Calu3 (cell line): ENCODE measurements at regions not wholly inside any gene's neighbourhood (a gene's known extent, or its start where the extent isn't known, plus 50 kb on each side); places are given as distances from the start of the nearest gene placed in this dataset.
A peak's percentile ranks its signal among the peaks of the same experiment; 100 is the strongest.

ENCODE experiments used
- BruUV-seq: library from RNA; stranded (reverse); fragments of 400-500 nt; replicated peaks from 2 replicates; lab custom pipeline; 2021; lab: Mats Ljungman, UMichigan
- CTCF ChIA-PET: fragments of 300-600 bp; sonication (Branson Sonifier 250); formaldehyde crosslinking; loops from one replicate; lab custom pipeline; 2022; ENCODE audit warnings: antibody characterized with exemption; lab: Charles Lee
- DNase-seq: peaks from one replicate; pipeline ENCODE4 v3.0.0; 2022
- H3K27ac Mint-ChIP-seq: one replicate; pipeline ENCODE4 v1.8.0; 2022; ENCODE audit warnings: mixed read lengths; ENCODE audit not compliant: unreplicated experiment
- H3K27me3 Mint-ChIP-seq: one replicate; pipeline ENCODE4 v1.8.0; 2022; ENCODE audit warnings: mixed read lengths; ENCODE audit not compliant: unreplicated experiment
- H3K36me3 Mint-ChIP-seq: one replicate; pipeline ENCODE4 v1.8.0; 2022; ENCODE audit warnings: mild to moderate bottlenecking, moderate library complexity, mixed read lengths; ENCODE audit not compliant: insufficient read depth, unreplicated experiment
- H3K4me1 Mint-ChIP-seq: one replicate; pipeline ENCODE4 v1.8.0; 2022; ENCODE audit warnings: mild to moderate bottlenecking, low read depth, mixed read lengths; ENCODE audit not compliant: unreplicated experiment
- H3K4me3 Mint-ChIP-seq: one replicate; pipeline ENCODE4 v1.8.0; 2022; ENCODE audit warnings: mild to moderate bottlenecking, low read depth, moderate library complexity, mixed read lengths; ENCODE audit not compliant: unreplicated experiment
- H3K9me3 Mint-ChIP-seq: one replicate; pipeline ENCODE4 v1.8.0; 2022; ENCODE audit warnings: low read depth, mixed read lengths; ENCODE audit not compliant: unreplicated experiment
- intact Hi-C: fragments of 100-400 bp; cut with micrococcal nuclease; formaldehyde crosslinking; loops from one replicate; pipeline ENCODE4 v1.10.0; 2022; ENCODE audit not compliant: unreplicated experiment
- TF ChIP-seq, protein P1 (sequence below): fragments of 200-600 bp; IDR thresholded peaks from one replicate; pipeline ENCODE4 v1.8.0; 2022; ENCODE audit warnings: antibody characterized with exemption; ENCODE audit not compliant: unreplicated experiment

DNA sequence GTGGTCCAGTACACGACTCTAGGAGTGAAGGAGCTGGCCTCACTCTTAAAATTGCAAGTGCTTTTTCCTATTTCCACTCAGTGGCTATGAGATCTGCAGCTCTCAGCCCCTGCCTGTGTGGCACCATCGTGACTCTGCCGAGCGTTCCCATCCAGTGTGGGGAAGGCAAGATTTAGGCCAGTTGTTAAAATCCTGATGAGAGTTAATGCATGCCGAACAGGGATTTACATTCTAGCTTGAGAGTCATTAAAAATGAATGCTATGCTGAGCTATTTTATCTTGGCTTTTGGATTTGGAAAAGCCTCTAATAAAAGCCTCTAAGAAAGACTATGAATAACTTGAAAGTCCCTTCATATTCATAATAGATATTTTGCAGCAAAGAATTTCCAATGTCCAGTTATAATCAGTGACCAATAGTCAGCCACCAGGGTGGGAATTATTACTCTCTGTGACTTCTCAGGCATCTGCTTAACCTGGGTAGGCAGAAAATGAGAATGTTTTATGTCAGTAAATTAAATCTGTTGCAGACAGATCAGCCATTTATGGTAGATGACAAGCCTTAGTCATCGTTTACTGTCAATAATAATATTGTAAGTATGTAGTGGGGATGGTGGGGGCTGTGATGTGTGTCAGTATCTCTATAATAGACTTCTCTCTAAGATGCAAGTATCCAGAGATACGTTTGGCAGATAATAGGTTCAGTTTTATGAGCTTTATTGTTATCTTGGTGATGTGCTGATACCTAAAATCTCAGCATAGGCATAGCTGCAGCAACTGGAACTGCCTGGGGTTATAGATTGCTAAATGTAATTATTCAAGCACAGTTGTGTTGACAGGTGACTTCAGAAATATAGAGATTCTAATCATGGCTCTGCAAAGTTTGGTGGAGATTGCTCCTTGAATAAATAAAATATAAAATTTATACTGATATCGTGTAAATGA lies 207.8 kb downstream of the SOCS6 start:
- Mint-ChIP-seq H3K4me3 (no peak overlapping the region), H3K27ac (no peak overlapping the region), H3K36me3 (no peaks in the 10 kb centered on the region), H3K4me1 (no peaks in the 10 kb centered on the region), H3K9me3 (no peaks in the 10 kb centered on the region), H3K27me3 (no peaks in the 10 kb centered on the region)
- TF ChIP-seq, protein P1, sequence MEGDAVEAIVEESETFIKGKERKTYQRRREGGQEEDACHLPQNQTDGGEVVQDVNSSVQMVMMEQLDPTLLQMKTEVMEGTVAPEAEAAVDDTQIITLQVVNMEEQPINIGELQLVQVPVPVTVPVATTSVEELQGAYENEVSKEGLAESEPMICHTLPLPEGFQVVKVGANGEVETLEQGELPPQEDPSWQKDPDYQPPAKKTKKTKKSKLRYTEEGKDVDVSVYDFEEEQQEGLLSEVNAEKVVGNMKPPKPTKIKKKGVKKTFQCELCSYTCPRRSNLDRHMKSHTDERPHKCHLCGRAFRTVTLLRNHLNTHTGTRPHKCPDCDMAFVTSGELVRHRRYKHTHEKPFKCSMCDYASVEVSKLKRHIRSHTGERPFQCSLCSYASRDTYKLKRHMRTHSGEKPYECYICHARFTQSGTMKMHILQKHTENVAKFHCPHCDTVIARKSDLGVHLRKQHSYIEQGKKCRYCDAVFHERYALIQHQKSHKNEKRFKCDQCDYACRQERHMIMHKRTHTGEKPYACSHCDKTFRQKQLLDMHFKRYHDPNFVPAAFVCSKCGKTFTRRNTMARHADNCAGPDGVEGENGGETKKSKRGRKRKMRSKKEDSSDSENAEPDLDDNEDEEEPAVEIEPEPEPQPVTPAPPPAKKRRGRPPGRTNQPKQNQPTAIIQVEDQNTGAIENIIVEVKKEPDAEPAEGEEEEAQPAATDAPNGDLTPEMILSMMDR: no peak
- intact Hi-C loops: loop anchor here (10.0 kb wide), 2 partner anchors 288 to 888 kb away; no protein-coding TSS in a partner anchor
- DNase-seq: no peak
- CTCF ChIA-PET: no interaction called here
- no TSS peak for BruUV-seq

DNA sequence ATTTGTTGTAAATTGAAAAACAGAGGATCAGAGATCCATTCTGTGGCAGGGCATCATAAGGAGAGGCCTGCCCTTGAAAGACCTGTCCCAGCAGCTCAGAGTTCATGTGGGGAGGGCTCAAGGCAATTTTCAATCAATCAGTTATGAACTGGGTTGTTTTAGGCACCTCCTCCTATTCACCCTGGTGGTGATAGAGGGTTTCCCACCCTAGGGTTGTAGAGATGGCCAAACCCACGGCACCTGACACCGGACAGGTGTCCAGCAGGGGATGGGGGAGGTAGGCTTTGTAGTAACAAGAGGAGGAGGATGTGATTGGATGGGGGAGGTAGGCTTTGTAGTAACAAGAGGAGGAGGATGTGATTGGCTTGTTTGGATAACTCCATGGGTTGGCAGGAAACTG lies 205.7 kb downstream of the SOCS6 start:
- no peaks in the 10 kb centered on the region for H3K36me3 Mint-ChIP-seq
- H3K4me3 Mint-ChIP-seq: no peak overlapping the region
- H3K9me3 Mint-ChIP-seq: no peaks in the 10 kb centered on the region
- H3K27me3 Mint-ChIP-seq: no peaks in the 10 kb centered on the region
- no peak for DNase-seq
- BruUV-seq: no TSS peak
- H3K4me1 Mint-ChIP-seq: peaks cover 8% of the 10 kb centered on the region
- TF ChIP-seq, protein P1: peak; percentile 16
- no peak overlapping the region for H3K27ac Mint-ChIP-seq
- intact Hi-C loops: loop anchor here (10.0 kb wide), 2 partner anchors 290 to 890 kb away; no protein-coding TSS in a partner anchor
- CTCF ChIA-PET: interaction anchor here (0.7 kb wide), 1 partner anchor 641 kb away, joined by 3 read pairs; no protein-coding TSS in a partner anchor

DNA sequence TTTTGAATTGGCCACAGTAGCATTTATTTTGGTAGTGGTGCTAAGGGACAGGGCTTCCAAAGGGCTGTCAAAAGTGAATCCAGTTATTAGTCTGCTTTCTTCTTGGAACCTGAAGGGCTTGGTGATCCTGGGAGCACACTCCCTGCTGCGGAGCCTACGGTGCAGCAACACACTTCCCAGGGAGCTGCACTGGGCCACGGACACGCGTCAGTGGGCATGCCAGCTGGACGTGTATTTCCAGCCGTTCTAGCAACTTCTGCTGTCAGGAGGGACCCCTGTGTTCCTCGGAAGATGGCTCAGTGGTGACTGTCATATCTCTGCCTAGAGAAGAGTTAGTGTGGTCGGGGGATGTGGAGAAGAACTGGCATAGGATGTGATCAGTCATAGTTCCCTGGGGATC lies 204.6 kb downstream of the SOCS6 start:
- Mint-ChIP-seq H3K4me3 (no peak overlapping the region), H3K9me3 (no peaks in the 10 kb centered on the region), H3K36me3 (no peaks in the 10 kb centered on the region), H3K27ac (no peak overlapping the region), H3K27me3 (no peaks in the 10 kb centered on the region), H3K4me1 (peaks cover 8% of the 10 kb centered on the region)
- no TSS peak for BruUV-seq
- CTCF ChIA-PET: interaction anchor here (0.6 kb wide), 1 partner anchor 45 kb away, joined by 3 read pairs; no protein-coding TSS in a partner anchor
- DNase-seq: no peak
- TF ChIP-seq, protein P1: no peak
- intact Hi-C loops: loop anchor here (10.0 kb wide), 2 partner anchors 291 to 891 kb away; no protein-coding TSS in a partner anchor

DNA sequence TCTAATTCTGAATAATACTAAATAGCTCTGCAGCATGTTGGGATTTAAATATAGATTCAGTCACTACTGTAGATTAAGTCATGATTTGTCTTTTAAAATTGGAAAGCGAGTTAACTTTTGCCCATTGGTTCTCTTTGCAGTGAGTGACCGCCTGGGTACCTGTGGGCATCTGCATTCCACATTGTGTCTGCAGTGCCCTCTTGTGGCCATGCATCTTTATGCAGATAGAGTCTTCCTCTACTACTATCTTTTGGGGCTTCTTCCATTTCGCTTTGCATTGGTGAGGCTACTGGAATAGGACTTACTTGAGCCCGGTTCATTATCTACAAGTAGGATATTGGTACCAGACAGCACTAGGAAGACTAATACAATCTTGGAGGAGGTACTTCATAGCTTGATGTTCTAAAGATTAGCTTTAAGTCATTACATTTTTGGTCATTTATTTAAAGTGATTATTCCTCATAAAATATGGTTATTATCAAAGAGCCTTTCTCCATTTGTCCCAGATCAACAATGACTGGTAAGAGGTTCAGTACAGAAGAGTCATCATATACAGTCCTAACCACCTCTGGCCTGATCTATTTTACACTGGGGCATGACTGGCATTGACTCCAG lies 203.0 kb downstream of the SOCS6 start:
- intact Hi-C loops: loop anchor here (2.0 to 10.0 kb wide), 3 partner anchors 293 to 1595 kb away; no protein-coding TSS in a partner anchor
- no TSS peak for BruUV-seq
- CTCF ChIA-PET: no interaction called here
- Mint-ChIP-seq H3K36me3 (no peaks in the 10 kb centered on the region), H3K27me3 (no peaks in the 10 kb centered on the region), H3K9me3 (no peaks in the 10 kb centered on the region), H3K4me1 (peaks cover 8% of the 10 kb centered on the region), H3K4me3 (no peak overlapping the region), H3K27ac (no peak overlapping the region)
- peak; percentile 75 for DNase-seq
- TF ChIP-seq, protein P1: peak; percentile 70
